CD4-positive, CD25-positive, alpha-beta regulatory T cell (primary cell): ENCODE measurements at regions not wholly inside any gene's neighbourhood (a gene's known extent, or its start where the extent isn't known, plus 50 kb on each side); places are given as distances from the start of the nearest gene placed in this dataset.
A peak's percentile ranks its signal among the peaks of the same experiment; 100 is the strongest.

Experiments used
- ATAC-seq, 2 donors: fragments of 150-1000 bp; cut with Tn5 transposase; one replicate each; pipeline ENCODE4 v1.10.0; 2021; ENCODE audit warnings: low read depth in 2 of 2, moderate number of reproducible peaks in 2 of 2, moderate library complexity in 1 of 2
- DNase-seq, 3 donors: peaks; one replicate each; pipeline versions ENCODE4 v3.0.0 to v3.0.0-alpha.2; 2012 to 2022; ENCODE audit warnings: mixed read lengths in 1 of 3
- H3K27ac ChIP-seq: one replicate; pipeline ENCODE4 v1.7.0; 2013; ENCODE audit warnings: mild to moderate bottlenecking, low read length; ENCODE audit not compliant: insufficient read depth, poor library complexity, severe bottlenecking
- H3K27me3 ChIP-seq: one replicate; pipeline ENCODE4 v1.7.0; 2013; ENCODE audit warnings: low read length; ENCODE audit not compliant: control insufficient read depth, insufficient read depth
- H3K36me3 ChIP-seq: one replicate; pipeline ENCODE4 v1.7.0; 2013; ENCODE audit warnings: mild to moderate bottlenecking, low read length, moderate library complexity; ENCODE audit not compliant: control insufficient read depth, insufficient read depth
- H3K4me1 ChIP-seq: 2 replicates; pipeline ENCODE4 v1.7.0; 2013; ENCODE audit warnings: mild to moderate bottlenecking, low read length; ENCODE audit not compliant: insufficient read depth, control insufficient read depth, poor library complexity, severe bottlenecking
- H3K4me3 ChIP-seq: one replicate; pipeline ENCODE4 v1.7.0; 2013; ENCODE audit warnings: low read depth, mild to moderate bottlenecking, low read length, moderate library complexity
- H3K9me3 ChIP-seq, 2 experiments: 1 replicate in 1 of 2; 2 replicates in 1 of 2; pipeline ENCODE4 v1.7.0; 2013; ENCODE audit warnings: low read length in 2 of 2, mild to moderate bottlenecking in 1 of 2, moderate library complexity in 1 of 2; ENCODE audit not compliant: control insufficient read depth in 2 of 2
- H3K27ac Mint-ChIP-seq, 3 donors: one replicate each; pipeline ENCODE4 v1.8.0; 2020 to 2022; ENCODE audit warnings: mild to moderate bottlenecking in 3 of 3, mixed read lengths in 3 of 3, moderate library complexity in 2 of 3
- H3K27me3 Mint-ChIP-seq: one replicate; pipeline ENCODE4 v1.8.0; 2022; ENCODE audit warnings: mild to moderate bottlenecking, mixed read lengths
- H3K36me3 Mint-ChIP-seq: one replicate; pipeline ENCODE4 v1.8.0; 2020; ENCODE audit warnings: mixed read lengths
- H3K4me1 Mint-ChIP-seq, 4 donors: one replicate each; pipeline ENCODE4 v1.8.0; 2020 to 2022; ENCODE audit warnings: mixed read lengths in 4 of 4, mild to moderate bottlenecking in 1 of 4
- H3K4me3 Mint-ChIP-seq, 4 donors: one replicate each; pipeline ENCODE4 v1.8.0; 2020 to 2022; ENCODE audit warnings: mild to moderate bottlenecking in 4 of 4, mixed read lengths in 4 of 4, moderate library complexity in 3 of 4
- H3K9me3 Mint-ChIP-seq, 7 donors: one replicate each; pipeline ENCODE4 v1.8.0; 2020 to 2022; ENCODE audit warnings: mixed read lengths in 7 of 7, mild to moderate bottlenecking in 3 of 7, moderate library complexity in 2 of 7

DNA sequence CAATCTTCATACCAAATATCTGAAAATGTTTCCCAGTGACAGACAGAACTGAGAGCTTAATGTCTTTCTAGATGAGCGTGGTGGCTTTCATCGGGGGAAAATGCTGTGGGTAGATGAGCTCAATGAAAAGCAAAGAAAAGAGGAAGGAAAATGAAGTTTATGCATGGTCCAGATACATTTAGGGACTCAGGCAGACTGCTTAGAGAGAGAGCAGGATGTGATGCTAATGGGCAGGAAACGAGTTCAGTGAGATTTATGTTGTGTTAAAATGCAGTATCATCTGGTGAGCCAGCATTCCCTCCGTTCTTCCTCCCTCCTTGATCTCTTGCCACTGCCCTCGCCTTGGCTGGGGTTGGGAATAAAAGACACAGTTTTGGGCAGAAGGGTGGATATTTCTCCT lies 229.2 kb downstream of the GBA3 start:
- Histone ChIP-seq H3K9me3 (no peaks in the 10 kb centered on the region), H3K36me3 (no peaks in the 10 kb centered on the region), H3K4me1 (no peaks in the 10 kb centered on the region), H3K4me3 (no peak overlapping the region), H3K27ac (no peak overlapping the region), H3K27me3 (no peaks in the 10 kb centered on the region)
- Mint-ChIP-seq H3K4me3 (no peak overlapping the region), H3K9me3 (peaks cover 1 to 17% (median 8%) of the 10 kb centered on the region in 7 donors), H3K27ac (peak overlapping the region in 1 of 3 donors; percentile 23), H3K27me3 (no peaks in the 10 kb centered on the region), H3K4me1 (no peaks in the 10 kb centered on the region), H3K36me3 (no peaks in the 10 kb centered on the region)
- DNase-seq (no peak), ATAC-seq (no peak)

DNA sequence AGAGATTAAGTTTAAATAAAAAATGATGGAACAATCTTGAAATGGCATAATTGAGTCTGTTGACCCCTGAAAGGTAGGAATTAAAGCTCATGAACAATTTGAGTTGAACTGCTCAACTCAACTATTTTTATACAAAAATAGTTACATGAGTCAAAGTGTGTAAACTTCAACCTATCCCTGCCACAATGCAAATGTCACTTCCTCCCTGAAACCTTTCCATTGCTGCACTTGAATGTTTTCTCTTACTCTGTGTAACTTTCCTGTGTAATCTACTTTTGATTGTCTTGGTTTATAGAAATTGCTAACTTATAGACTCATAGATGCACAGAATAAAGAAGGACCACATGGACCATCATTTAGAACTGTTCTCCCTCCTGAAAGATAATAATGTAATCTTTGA lies 218.5 kb downstream of the GBA3 start:
- no peak overlapping the region for H3K4me3 ChIP-seq
- no peak for DNase-seq
- H3K27ac ChIP-seq: no peak overlapping the region
- Mint-ChIP-seq H3K36me3 (no peaks in the 10 kb centered on the region), H3K9me3 (peaks cover 0 to 16% (median 1%) of the 10 kb centered on the region in 7 donors), H3K27ac (no peak overlapping the region), H3K27me3 (no peaks in the 10 kb centered on the region), H3K4me3 (no peak overlapping the region), H3K4me1 (no peaks in the 10 kb centered on the region)
- no peaks in the 10 kb centered on the region for H3K4me1 ChIP-seq
- H3K36me3 ChIP-seq: no peaks in the 10 kb centered on the region
- H3K27me3 ChIP-seq: no peaks in the 10 kb centered on the region
- no peak for ATAC-seq
- H3K9me3 ChIP-seq: no peaks in the 10 kb centered on the region

DNA sequence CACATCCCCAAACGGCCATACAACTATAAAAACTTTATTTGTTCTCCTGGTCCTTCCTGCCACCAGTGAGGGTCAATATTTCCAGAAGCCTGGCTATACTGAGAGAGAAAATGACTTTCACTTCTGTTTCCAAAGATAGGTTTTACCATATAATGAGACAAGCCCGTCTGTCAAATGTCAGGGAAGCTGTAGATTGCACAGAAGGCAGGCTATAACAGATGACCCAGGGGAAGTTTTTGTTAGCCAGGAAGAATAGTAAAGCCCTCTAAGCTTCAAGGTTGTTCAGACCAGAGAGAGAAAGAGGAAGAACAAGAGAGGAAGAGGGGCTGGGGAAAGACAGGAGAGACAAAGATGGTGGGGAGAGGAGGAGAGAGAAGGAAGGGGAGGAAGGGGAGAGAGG lies 217.5 kb downstream of the GBA3 start:
- DNase-seq: no peak
- Mint-ChIP-seq H3K36me3 (no peaks in the 10 kb centered on the region), H3K27me3 (no peaks in the 10 kb centered on the region), H3K9me3 (peaks cover 0 to 21% (median 1%) of the 10 kb centered on the region in 7 donors), H3K27ac (no peak overlapping the region), H3K4me1 (no peaks in the 10 kb centered on the region), H3K4me3 (no peak overlapping the region)
- Histone ChIP-seq H3K27me3 (no peaks in the 10 kb centered on the region), H3K4me1 (no peaks in the 10 kb centered on the region), H3K36me3 (no peaks in the 10 kb centered on the region), H3K4me3 (no peak overlapping the region), H3K27ac (no peak overlapping the region), H3K9me3 (no peaks in the 10 kb centered on the region)
- no peak for ATAC-seq

DNA sequence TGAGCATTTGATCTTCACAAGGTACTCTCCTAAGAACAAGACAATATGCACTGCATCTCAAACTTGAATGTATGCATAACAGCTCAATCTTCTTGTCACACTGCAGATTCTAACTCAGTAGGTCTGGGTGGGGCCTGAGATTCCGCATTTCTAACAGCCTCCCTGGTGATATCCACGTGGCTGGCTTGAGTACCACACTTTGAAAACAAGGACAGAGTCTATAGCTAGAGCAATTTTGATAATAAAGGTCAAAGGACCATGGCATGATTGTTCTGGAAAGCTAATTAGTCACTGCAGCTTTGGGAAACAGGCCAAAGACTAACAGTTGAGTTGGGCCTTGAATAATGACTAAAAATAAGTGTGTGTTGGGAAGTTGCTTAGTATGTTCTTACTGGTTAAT lies 213.3 kb downstream of the GBA3 start:
- Mint-ChIP-seq H3K4me1 (no peaks in the 10 kb centered on the region), H3K4me3 (no peak overlapping the region), H3K27me3 (no peaks in the 10 kb centered on the region), H3K27ac (no peak overlapping the region), H3K36me3 (no peaks in the 10 kb centered on the region), H3K9me3 (peaks cover 0 to 15% (median 1%) of the 10 kb centered on the region in 7 donors)
- no peak for ATAC-seq
- Histone ChIP-seq H3K36me3 (no peaks in the 10 kb centered on the region), H3K9me3 (no peaks in the 10 kb centered on the region), H3K4me3 (no peak overlapping the region), H3K4me1 (no peaks in the 10 kb centered on the region), H3K27me3 (no peaks in the 10 kb centered on the region), H3K27ac (no peak overlapping the region)
- DNase-seq: no peak

DNA sequence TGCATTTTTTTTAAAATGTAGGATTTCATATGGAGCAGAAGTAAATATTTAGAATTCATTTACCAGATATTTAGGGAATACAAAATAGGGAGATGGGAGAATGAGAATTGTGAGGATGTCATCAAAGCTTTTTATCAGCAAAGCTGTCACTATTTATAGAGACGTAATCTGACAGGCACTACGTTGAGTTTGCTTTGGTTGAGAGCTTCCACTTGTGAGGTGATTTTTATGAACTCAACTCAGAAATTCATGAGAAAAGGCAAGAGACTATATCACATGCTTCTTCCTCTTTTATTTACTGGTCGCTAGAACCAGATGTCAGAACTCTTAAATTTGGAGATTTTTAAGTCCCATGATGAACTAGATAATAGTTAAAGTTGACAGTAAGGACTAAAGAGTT lies 211.2 kb downstream of the GBA3 start:
- Histone ChIP-seq H3K36me3 (no peaks in the 10 kb centered on the region), H3K27me3 (no peaks in the 10 kb centered on the region), H3K27ac (no peak overlapping the region), H3K9me3 (no peaks in the 10 kb centered on the region), H3K4me3 (no peak overlapping the region), H3K4me1 (no peaks in the 10 kb centered on the region)
- no peaks in the 10 kb centered on the region for H3K4me1 Mint-ChIP-seq
- H3K9me3 Mint-ChIP-seq: peaks cover 0 to 8% (median 1%) of the 10 kb centered on the region in 7 donors
- H3K27ac Mint-ChIP-seq: no peak overlapping the region
- no peaks in the 10 kb centered on the region for H3K36me3 Mint-ChIP-seq
- DNase-seq (no peak), ATAC-seq (no peak)
- no peak overlapping the region for H3K4me3 Mint-ChIP-seq
- no peaks in the 10 kb centered on the region for H3K27me3 Mint-ChIP-seq

DNA sequence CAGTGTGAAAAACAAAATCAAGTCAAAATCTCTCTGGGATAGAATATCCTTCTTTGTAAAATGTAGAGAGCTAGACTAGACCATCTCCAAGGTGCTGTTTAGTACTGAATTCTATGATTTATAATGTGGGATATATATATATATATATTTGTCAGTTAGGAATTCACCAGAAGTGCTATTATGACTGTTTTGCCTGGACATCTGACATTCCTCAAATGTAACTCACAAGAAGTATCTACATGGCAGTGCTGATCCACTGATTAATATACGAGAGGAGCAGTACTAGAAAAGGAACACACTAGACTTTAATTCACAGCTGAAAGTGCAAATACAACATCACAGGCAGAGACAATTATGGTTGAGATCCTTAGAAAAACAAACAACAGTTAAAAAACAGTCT lies 208.9 kb downstream of the GBA3 start:
- H3K27ac ChIP-seq: no peak overlapping the region
- no peaks in the 10 kb centered on the region for H3K9me3 ChIP-seq
- no peak overlapping the region for H3K4me3 ChIP-seq
- no peaks in the 10 kb centered on the region for H3K4me1 Mint-ChIP-seq
- H3K27me3 Mint-ChIP-seq: no peaks in the 10 kb centered on the region
- ATAC-seq (no peak), DNase-seq (no peak)
- H3K27ac Mint-ChIP-seq: no peak overlapping the region
- peaks cover 0 to 8% (median 0%) of the 10 kb centered on the region in 7 donors for H3K9me3 Mint-ChIP-seq
- no peaks in the 10 kb centered on the region for H3K36me3 ChIP-seq
- H3K4me1 ChIP-seq: no peaks in the 10 kb centered on the region
- H3K27me3 ChIP-seq: no peaks in the 10 kb centered on the region
- H3K4me3 Mint-ChIP-seq: no peak overlapping the region
- no peaks in the 10 kb centered on the region for H3K36me3 Mint-ChIP-seq

DNA sequence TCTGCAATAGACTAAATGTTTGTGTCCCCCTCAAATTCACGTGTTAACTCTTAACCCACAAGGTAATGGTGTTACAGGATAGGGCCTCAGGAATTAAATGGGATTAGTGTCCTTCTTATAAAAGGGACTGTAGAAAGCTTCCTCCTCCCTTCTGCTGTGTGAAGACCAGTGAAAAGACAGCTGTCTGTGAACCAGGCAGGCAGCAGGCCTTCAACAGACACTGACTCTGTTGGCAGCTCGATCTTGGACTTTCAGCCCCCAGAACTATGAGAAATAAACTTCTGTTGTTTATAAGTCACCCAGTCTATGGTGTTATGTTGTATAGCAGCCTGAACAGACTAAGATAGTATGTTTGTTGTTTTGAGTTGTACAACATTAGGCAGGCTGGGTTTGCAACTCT lies 208.1 kb downstream of the GBA3 start:
- ATAC-seq (no peak), DNase-seq (no peak)
- Mint-ChIP-seq H3K36me3 (no peaks in the 10 kb centered on the region), H3K27me3 (no peaks in the 10 kb centered on the region), H3K4me1 (no peaks in the 10 kb centered on the region), H3K9me3 (peaks cover 0 to 4% (median 0%) of the 10 kb centered on the region in 7 donors), H3K27ac (no peak overlapping the region), H3K4me3 (no peak overlapping the region)
- H3K9me3 ChIP-seq: no peaks in the 10 kb centered on the region
- H3K27ac ChIP-seq: no peak overlapping the region
- no peaks in the 10 kb centered on the region for H3K27me3 ChIP-seq
- no peaks in the 10 kb centered on the region for H3K4me1 ChIP-seq
- H3K4me3 ChIP-seq: no peak overlapping the region
- no peaks in the 10 kb centered on the region for H3K36me3 ChIP-seq

DNA sequence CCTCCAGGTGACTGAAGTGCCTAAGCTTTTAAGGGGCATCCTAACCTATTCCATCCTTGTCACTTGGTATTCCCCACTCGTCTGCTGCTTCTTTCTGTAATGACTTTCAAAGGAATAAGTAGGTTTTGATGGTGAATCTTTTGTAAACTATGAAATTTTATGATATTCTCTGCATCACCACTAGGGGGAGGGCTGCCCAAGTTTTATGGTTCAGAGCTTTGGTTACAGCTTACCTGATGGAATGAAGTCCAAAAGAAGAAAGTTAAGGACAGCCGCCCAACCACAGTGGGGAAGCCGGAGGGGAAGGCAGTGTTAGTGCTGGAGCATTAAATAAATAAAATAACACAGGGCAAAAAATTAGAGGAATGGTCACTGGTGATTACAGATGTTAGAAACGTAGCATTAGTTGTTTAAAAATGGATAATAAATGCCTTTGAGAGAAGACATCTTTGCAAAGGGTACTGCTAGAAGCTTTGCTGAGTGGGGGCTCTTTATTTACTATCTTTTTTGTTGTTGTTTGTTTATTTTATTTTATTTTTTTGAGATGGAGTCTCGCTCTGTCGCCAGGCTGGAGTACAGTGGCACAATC lies 204.9 kb downstream of the GBA3 start:
- no peak overlapping the region for H3K27ac Mint-ChIP-seq
- H3K27ac ChIP-seq: no peak overlapping the region
- H3K4me1 Mint-ChIP-seq: no peaks in the 10 kb centered on the region
- DNase-seq (peak in 2 of 3 donors; percentile 2 to 11), ATAC-seq (no peak)
- no peaks in the 10 kb centered on the region for H3K27me3 Mint-ChIP-seq
- peaks cover 0 to 3% (median 0%) of the 10 kb centered on the region in 7 donors for H3K9me3 Mint-ChIP-seq
- no peaks in the 10 kb centered on the region for H3K27me3 ChIP-seq
- no peak overlapping the region for H3K4me3 Mint-ChIP-seq
- no peak overlapping the region for H3K4me3 ChIP-seq
- H3K36me3 ChIP-seq: no peaks in the 10 kb centered on the region
- no peaks in the 10 kb centered on the region for H3K9me3 ChIP-seq
- H3K4me1 ChIP-seq: no peaks in the 10 kb centered on the region
- no peaks in the 10 kb centered on the region for H3K36me3 Mint-ChIP-seq
